ENCODE measurements at regions not wholly inside any gene's neighbourhood (a gene's known extent, or its start where the extent isn't known, plus 50 kb on each side); places are given as distances from the start of the nearest gene placed in this dataset.

GRCh38 chr3:19798324-19798723, 135.7 kb downstream of the EFHB start:
- peaks cover 0 to 7% (median 3%) of the 10 kb centered on the region in 4 donors for H3K9me3 ChIP-seq (ENCODE audit: control insufficient read depth in 4 of 4, insufficient read depth in 3 of 4, low read length in 3 of 4)

GRCh38 chr3:19792388-19792787, 141.6 kb downstream of the EFHB start:
- Histone ChIP-seq H3K9ac (ENCODE audit: insufficient read depth in 1 of 2, low read length in 2 of 2) (no peak overlapping the region), H3K36me3 (ENCODE audit: control insufficient read depth in 4 of 4, insufficient read depth in 4 of 4, low read length in 4 of 4) (no peaks in the 10 kb centered on the region), H3K4me1 (ENCODE audit: control insufficient read depth in 5 of 5, insufficient read depth in 5 of 5, low read length in 5 of 5) (no peaks in the 10 kb centered on the region), H3K27ac (ENCODE audit: low read depth in 1 of 2, low read length in 1 of 2) (no peak overlapping the region), H3K4me3 (no peak overlapping the region), H3K27me3 (ENCODE audit: control insufficient read depth in 3 of 3, insufficient read depth in 3 of 3, low read length in 2 of 3) (no peaks in the 10 kb centered on the region), H3K9me3 (ENCODE audit: control insufficient read depth in 4 of 4, insufficient read depth in 3 of 4, low read length in 3 of 4) (no peaks in the 10 kb centered on the region)
- ATAC-seq (ENCODE audit: insufficient read depth, low FRiP score) = no peak
- 89 to 94% methylated on average over 4 of the region's 4 CpGs for WGBS, 2 donors
- DNase-seq = no peak
- no peak for TF ChIP-seq CTCF (IDR thresholded peaks at IDR 0.05; ENCODE audit: control extremely low read depth, extremely low read depth)

More at GRCh38 chr3:19798324-19798723, 135.7 kb downstream of the EFHB start:
- Histone ChIP-seq H3K4me3 (no peak overlapping the region), H3K4me1 (ENCODE audit: control insufficient read depth in 5 of 5, insufficient read depth in 5 of 5, low read length in 5 of 5) (no peaks in the 10 kb centered on the region), H3K36me3 (ENCODE audit: control insufficient read depth in 4 of 4, insufficient read depth in 4 of 4, low read length in 4 of 4) (no peaks in the 10 kb centered on the region), H3K27me3 (ENCODE audit: control insufficient read depth in 3 of 3, insufficient read depth in 3 of 3, low read length in 2 of 3) (no peaks in the 10 kb centered on the region), H3K9ac (ENCODE audit: insufficient read depth in 1 of 2, low read length in 2 of 2) (no peak overlapping the region), H3K27ac (ENCODE audit: low read depth in 1 of 2, low read length in 1 of 2) (no peak overlapping the region)
- no peak for DNase-seq
- no peak for TF ChIP-seq CTCF (IDR thresholded peaks at IDR 0.05; ENCODE audit: control extremely low read depth, extremely low read depth)
- no peak for ATAC-seq (ENCODE audit: insufficient read depth, low FRiP score)
- WGBS, 2 donors = 58% methylated on average over 2 of the region's 2 CpGs

- Histone ChIP-seq H3K9me3 (ENCODE audit: control insufficient read depth in 4 of 4, insufficient read depth in 3 of 4, low read length in 3 of 4) (no peaks in the 10 kb centered on the region), H3K27me3 (ENCODE audit: control insufficient read depth in 3 of 3, insufficient read depth in 3 of 3, low read length in 2 of 3) (no peaks in the 10 kb centered on the region), H3K4me3 (no peak overlapping the region), H3K27ac (ENCODE audit: low read depth in 1 of 2, low read length in 1 of 2) (no peak overlapping the region), H3K36me3 (ENCODE audit: control insufficient read depth in 4 of 4, insufficient read depth in 4 of 4, low read length in 4 of 4) (no peaks in the 10 kb centered on the region), H3K4me1 (ENCODE audit: control insufficient read depth in 5 of 5, insufficient read depth in 5 of 5, low read length in 5 of 5) (no peaks in the 10 kb centered on the region), H3K9ac (ENCODE audit: insufficient read depth in 1 of 2, low read length in 2 of 2) (no peak overlapping the region)
- 55 to 71% methylated on average over 3 of the region's 3 CpGs for WGBS, 2 donors
- DNase-seq (no peak), ATAC-seq (ENCODE audit: insufficient read depth, low FRiP score) (no peak)
- TF ChIP-seq CTCF (IDR thresholded peaks at IDR 0.05; ENCODE audit: control extremely low read depth, extremely low read depth) = no peak
Observed at GRCh38 chr3:19775765-19776164, 158.3 kb downstream of the EFHB start.

- 72 to 80% methylated on average over 4 of the region's 4 CpGs for WGBS, 2 donors
- Histone ChIP-seq H3K27ac (ENCODE audit: low read depth in 1 of 2, low read length in 1 of 2) (no peak overlapping the region), H3K27me3 (ENCODE audit: control insufficient read depth in 3 of 3, insufficient read depth in 3 of 3, low read length in 2 of 3) (no peaks in the 10 kb centered on the region), H3K9ac (ENCODE audit: insufficient read depth in 1 of 2, low read length in 2 of 2) (no peak overlapping the region), H3K4me3 (no peak overlapping the region), H3K9me3 (ENCODE audit: control insufficient read depth in 4 of 4, insufficient read depth in 3 of 4, low read length in 3 of 4) (no peaks in the 10 kb centered on the region), H3K36me3 (ENCODE audit: control insufficient read depth in 4 of 4, insufficient read depth in 4 of 4, low read length in 4 of 4) (no peaks in the 10 kb centered on the region), H3K4me1 (ENCODE audit: control insufficient read depth in 5 of 5, insufficient read depth in 5 of 5, low read length in 5 of 5) (no peaks in the 10 kb centered on the region)
- no peak for TF ChIP-seq CTCF (IDR thresholded peaks at IDR 0.05; ENCODE audit: control extremely low read depth, extremely low read depth)
- no peak for ATAC-seq (ENCODE audit: insufficient read depth, low FRiP score)
- DNase-seq = no peak
Observed at GRCh38 chr3:19769694-19770093, 164.3 kb downstream of the EFHB start.

Data from lung (tissue), 11 donors.